Activated naive CD8-positive, alpha-beta T cell (primary cell): ENCODE measurements at regions not wholly inside any gene's neighbourhood (a gene's known extent, or its start where the extent isn't known, plus 50 kb on each side); places are given as distances from the start of the nearest gene placed in this dataset.

Experiments used
- H3K27ac Mint-ChIP-seq: one replicate; pipeline ENCODE4 v1.8.0; 2021; ENCODE audit warnings: mixed read lengths
- H3K27me3 Mint-ChIP-seq: one replicate; pipeline ENCODE4 v1.8.0; 2021; ENCODE audit warnings: mixed read lengths
- H3K36me3 Mint-ChIP-seq: one replicate; pipeline ENCODE4 v1.8.0; 2021; ENCODE audit warnings: mixed read lengths
- H3K4me1 Mint-ChIP-seq: one replicate; pipeline ENCODE4 v1.8.0; 2021; ENCODE audit warnings: low read depth, mixed read lengths
- H3K4me3 Mint-ChIP-seq: one replicate; pipeline ENCODE4 v1.8.0; 2021; ENCODE audit warnings: mild to moderate bottlenecking, mixed read lengths
- H3K9me3 Mint-ChIP-seq: one replicate; pipeline ENCODE4 v1.8.0; 2021; ENCODE audit warnings: low read depth, mixed read lengths

DNA sequence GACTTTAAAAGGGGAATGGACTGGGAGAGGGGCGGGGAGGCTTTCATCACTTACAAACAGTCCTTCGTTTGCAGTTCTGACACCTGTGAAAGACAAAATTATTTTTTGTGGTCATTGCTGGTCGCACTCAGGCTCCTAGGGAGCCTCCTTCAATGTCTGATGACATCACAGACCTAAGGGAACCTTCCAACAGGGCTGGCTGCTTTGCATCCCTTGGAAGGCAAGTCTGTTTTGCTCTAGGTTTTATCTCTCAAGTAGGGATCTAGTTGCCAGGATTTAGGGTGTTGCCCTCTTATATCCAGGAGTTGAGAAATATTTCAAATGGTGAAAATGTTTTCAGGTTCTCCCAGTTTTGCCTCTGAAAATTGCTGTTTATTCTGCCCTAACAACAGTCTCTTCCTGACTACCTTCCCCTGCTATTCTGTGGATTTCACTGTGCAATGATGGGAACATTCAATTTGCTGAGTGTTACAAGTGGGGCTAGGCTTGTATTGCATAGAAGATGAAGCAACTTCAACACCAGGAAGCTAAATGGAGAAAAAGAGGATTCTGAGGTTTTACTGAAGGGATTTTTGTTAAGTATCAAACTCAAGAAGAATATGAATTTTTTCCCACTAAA, 75.9 kb upstream of the ARRDC4 start:
- no peak overlapping the region for H3K27ac Mint-ChIP-seq
- no peak overlapping the region for H3K4me3 Mint-ChIP-seq
- no peaks in the 10 kb centered on the region for H3K36me3 Mint-ChIP-seq
- no peaks in the 10 kb centered on the region for H3K9me3 Mint-ChIP-seq
- H3K27me3 Mint-ChIP-seq = peaks cover 10% of the 10 kb centered on the region
- H3K4me1 Mint-ChIP-seq = no peaks in the 10 kb centered on the region

GRCh38 chr15:97890307-97890706, 70.2 kb upstream of the ARRDC4 start:
- H3K36me3 Mint-ChIP-seq = no peaks in the 10 kb centered on the region
- H3K4me1 Mint-ChIP-seq = no peaks in the 10 kb centered on the region
- H3K4me3 Mint-ChIP-seq = no peak overlapping the region
- H3K9me3 Mint-ChIP-seq = no peaks in the 10 kb centered on the region
- no peak overlapping the region for H3K27ac Mint-ChIP-seq
- H3K27me3 Mint-ChIP-seq = peaks cover 11% of the 10 kb centered on the region

DNA sequence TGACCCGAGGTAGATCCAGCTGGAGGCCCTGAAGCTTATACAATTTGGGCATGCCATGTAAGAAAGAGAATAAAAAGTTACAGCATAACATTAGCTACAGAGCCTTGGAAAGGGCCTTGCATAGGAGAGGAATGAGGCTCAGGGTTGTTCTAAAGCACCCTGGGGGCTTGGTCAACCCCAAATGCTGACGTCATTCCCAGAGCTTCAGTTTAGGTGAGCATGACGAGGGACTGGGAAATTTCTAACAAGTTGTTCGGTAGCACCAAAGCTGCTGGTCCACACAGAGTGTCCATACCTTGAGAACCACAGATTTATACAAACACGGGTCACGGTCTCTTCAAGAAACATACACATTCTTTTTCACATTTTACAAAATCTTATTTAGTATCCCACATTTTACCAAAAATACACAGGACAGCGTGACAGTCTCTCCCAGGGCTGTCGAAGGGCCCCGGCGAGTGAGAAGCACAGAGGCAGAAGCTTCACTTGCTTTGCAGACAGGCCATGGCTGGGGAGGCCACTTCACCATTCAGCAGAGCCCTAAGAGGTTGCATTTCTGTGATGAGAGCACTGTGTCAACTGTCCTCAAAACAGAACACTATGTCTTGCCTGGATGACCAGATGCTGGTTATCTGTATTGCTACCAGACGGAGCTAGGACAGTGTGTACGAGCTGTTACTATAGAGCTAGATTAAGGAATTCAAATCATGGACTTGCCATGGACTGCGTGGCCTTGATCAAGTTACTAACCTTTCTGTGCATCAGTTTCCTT, 68.2 kb upstream of the ARRDC4 start:
- Mint-ChIP-seq H3K4me1 (no peaks in the 10 kb centered on the region), H3K27me3 (peaks cover 6% of the 10 kb centered on the region), H3K4me3 (no peak overlapping the region), H3K9me3 (no peaks in the 10 kb centered on the region), H3K27ac (no peak overlapping the region), H3K36me3 (no peaks in the 10 kb centered on the region)

- H3K9me3 Mint-ChIP-seq = no peaks in the 10 kb centered on the region
- peaks cover 5% of the 10 kb centered on the region for H3K27me3 Mint-ChIP-seq
- no peaks in the 10 kb centered on the region for H3K36me3 Mint-ChIP-seq
- no peak overlapping the region for H3K27ac Mint-ChIP-seq
- no peaks in the 10 kb centered on the region for H3K4me1 Mint-ChIP-seq
- no peak overlapping the region for H3K4me3 Mint-ChIP-seq
Observed at GRCh38 chr15:97893967-97894366, 66.5 kb upstream of the ARRDC4 start.

- peaks cover 24% of the 10 kb centered on the region for H3K27me3 Mint-ChIP-seq
- H3K27ac Mint-ChIP-seq = no peak overlapping the region
- no peaks in the 10 kb centered on the region for H3K36me3 Mint-ChIP-seq
- no peaks in the 10 kb centered on the region for H3K9me3 Mint-ChIP-seq
- no peak overlapping the region for H3K4me3 Mint-ChIP-seq
- peaks cover 3% of the 10 kb centered on the region for H3K4me1 Mint-ChIP-seq
Observed at GRCh38 chr15:97899981-97900380, 60.5 kb upstream of the ARRDC4 start.

- Mint-ChIP-seq H3K27me3 (peaks cover 26% of the 10 kb centered on the region), H3K36me3 (no peaks in the 10 kb centered on the region), H3K4me1 (peaks cover 3% of the 10 kb centered on the region), H3K9me3 (no peaks in the 10 kb centered on the region), H3K27ac (no peak overlapping the region), H3K4me3 (no peak overlapping the region)
Observed at GRCh38 chr15:97902140-97902780, 58.2 kb upstream of the ARRDC4 start.

GRCh38 chr15:97903560-97903959, 56.9 kb upstream of the ARRDC4 start:
- no peaks in the 10 kb centered on the region for H3K36me3 Mint-ChIP-seq
- H3K4me3 Mint-ChIP-seq = no peak overlapping the region
- H3K4me1 Mint-ChIP-seq = peaks cover 3% of the 10 kb centered on the region
- H3K27me3 Mint-ChIP-seq = peaks cover 26% of the 10 kb centered on the region
- H3K27ac Mint-ChIP-seq = no peak overlapping the region
- H3K9me3 Mint-ChIP-seq = no peaks in the 10 kb centered on the region

DNA sequence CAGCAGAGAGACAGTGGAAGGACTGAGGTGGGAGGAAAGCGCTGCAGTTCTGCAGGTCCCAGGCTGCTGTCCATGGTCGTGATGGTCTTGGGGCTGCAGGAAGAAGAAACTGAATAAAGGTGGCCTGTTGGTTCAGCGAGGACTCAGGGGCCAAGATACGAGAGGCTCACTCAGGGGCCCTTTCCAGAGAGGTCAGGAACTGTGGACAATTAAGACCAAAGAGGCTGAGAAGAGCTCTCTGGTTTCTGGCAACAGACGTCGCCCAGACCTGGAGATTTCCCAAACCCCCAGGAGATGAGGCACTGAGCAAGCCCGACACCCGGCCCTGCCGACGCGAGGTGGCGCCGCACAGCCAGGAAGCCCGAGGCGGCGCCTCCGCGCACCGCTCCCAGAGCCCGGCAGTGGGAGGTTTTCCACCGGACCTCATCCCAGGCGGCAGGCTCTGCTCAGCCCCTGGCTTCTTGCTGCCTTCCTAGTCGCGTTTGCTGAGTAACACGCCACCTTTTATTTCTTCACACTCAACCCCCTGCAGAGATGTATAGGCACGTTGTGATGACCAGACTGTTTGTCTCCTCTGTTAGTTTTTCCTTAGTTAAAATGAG, 56.4 kb upstream of the ARRDC4 start:
- Mint-ChIP-seq H3K36me3 (no peaks in the 10 kb centered on the region), H3K27me3 (peaks cover 26% of the 10 kb centered on the region), H3K4me3 (no peak overlapping the region), H3K4me1 (peaks cover 3% of the 10 kb centered on the region), H3K9me3 (no peaks in the 10 kb centered on the region), H3K27ac (no peak overlapping the region)

- Mint-ChIP-seq H3K4me3 (no peak overlapping the region), H3K9me3 (no peaks in the 10 kb centered on the region), H3K4me1 (peaks cover 1% of the 10 kb centered on the region), H3K27ac (no peak overlapping the region), H3K27me3 (peaks cover 10% of the 10 kb centered on the region), H3K36me3 (no peaks in the 10 kb centered on the region)
Observed at GRCh38 chr15:97909291-97909891, 51.1 kb upstream of the ARRDC4 start.
